HTR-8/SVneo (cell line): ENCODE measurements at regions not wholly inside any gene's neighbourhood (a gene's known extent, or its start where the extent isn't known, plus 50 kb on each side); places are given as distances from the start of the nearest gene placed in this dataset.

ENCODE experiments used
- DNase-seq: peaks from one replicate; pipeline ENCODE4 v3.0.0; 2011; ENCODE audit warnings: low spot score, mixed read lengths; ENCODE audit not compliant: insufficient read length
- FAIRE-seq: peaks from 2 replicates; lab custom pipeline; 2011; peaks lifted over from hg19 to GRCh38; lab: Jason Lieb, UNC

GRCh38 chr13:110965755-110966134, 50.9 kb upstream of the ANKRD10 start:
- FAIRE-seq (no peak), DNase-seq (no peak)

GRCh38 chr13:110965038-110965754, 50.3 kb upstream of the ANKRD10 start:
- DNase-seq = no peak
- FAIRE-seq = no peak
